OCI-M2 (cell line): ENCODE measurements at regions not wholly inside any gene's neighbourhood (a gene's known extent, or its start where the extent isn't known, plus 50 kb on each side); places are given as distances from the start of the nearest gene placed in this dataset.
"Not testable (repeated sequence)": the region's sequence is repeated elsewhere in the genome, so short reads cannot be mapped to it uniquely, and the experiment has no call there.

ENCODE experiments used
- DNase-seq: peaks from one replicate; lab custom pipeline; 2025; ENCODE audit not compliant: unreplicated experiment; lab: John Stamatoyannopoulos, UW

GRCh38 chr2:105538840-105539239, 140.0 kb upstream of the FHL2 start:
- no peak for DNase-seq

DNA sequence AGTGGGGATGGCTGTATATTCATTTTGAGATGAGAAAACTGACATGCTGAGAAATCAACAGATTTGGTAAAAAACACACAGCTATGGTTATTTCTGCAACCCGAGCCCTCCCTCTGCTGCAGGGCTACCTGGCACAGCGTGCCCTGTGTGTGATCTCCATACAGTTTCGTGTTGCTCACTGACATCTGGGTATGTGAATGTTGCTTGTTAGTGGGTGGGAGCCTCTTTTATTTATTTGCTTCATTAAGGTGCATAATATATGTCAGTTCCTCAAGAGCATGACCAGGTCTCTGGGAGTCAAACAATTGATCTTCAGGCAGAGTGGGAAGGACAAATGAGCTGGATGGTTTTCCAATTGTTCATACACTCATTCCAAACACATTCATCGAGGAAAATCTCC, 139.1 kb upstream of the FHL2 start:
- DNase-seq, result no peak

GRCh38 chr2:105537466-105537865, 138.6 kb upstream of the FHL2 start:
- DNase-seq, result no peak

DNA sequence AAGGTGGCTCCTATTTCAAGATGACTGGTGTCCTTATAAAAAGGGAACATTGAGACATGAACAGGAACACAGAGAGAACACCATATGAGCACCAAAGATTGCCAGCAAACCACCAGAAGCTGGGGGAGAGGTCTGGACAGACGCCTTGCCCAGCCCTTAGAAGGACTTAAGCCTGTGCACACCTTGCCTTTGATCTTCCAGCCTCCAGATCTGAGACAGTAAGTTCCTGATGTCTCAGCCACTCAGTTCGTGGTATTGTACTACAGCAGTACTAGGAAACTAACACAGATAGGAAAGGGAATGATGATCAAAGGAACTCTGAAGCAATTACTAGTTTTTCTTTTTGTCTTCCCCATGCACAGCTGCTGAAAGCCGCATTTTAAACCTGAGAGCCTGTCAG, 137.3 kb upstream of the FHL2 start:
- DNase-seq, result no peak

DNA sequence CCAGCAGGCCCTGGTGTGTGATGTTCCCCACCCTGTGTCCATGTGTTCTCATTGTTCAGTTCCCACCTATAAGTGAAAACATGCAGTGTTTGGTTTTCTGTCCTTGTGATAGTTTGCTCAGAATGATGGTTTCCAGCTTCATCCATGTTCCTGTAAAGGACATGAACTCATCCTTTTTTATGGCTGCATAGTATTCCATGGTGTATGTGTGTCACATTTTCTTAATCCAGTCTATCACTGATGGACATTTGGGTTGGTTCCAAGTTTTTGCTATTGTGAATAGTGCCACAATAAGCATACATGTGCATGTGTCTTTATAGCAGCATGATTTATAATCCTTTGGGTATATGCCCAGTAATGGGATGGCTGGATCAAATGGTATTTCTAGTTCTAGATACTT, 130.4 kb upstream of the FHL2 start:
- not testable (repeated sequence) for DNase-seq

DNA sequence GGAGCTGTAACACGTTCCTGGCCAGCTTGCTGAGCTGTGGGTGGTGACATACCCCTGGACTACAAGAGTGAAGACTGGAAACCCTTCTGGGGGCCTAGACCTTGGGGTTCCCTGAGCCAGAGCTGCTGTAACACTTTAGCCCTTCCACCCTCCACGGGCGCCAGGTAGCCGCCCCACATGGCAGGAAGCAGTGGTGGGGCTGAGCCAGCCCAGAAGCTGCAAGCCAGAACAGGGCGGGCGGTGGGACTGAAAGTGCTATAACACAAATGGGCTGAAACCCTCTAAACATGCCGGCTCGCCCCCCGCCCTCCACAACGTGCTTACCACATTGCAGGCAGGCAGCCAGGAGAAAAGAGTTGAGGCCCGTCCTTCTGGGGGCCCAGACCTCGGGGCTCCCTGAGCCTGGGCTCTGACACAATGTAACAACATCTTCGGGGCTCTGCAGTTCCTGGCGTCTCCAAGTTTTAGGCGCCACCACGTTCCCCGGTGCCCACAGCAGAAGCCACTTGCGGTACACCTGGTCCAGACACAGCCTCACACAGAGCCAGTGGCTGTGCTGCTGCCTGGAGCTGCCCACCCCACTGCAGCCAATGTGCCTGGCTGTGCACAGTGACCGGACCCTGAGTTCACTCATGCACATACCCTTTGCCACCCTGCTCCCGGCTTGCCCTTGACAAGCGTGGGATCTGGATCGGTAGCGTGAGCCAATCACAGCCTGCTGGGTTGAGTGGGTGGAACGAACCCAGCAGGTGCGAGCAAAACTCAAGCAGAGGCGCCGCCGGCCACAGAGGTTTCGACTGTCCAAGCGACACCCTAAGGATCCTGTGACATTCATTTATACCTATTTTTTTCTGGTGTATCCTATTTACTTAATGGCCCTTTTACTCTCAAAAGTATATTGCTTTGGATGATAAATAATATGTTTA, 127.4 kb upstream of the FHL2 start:
- DNase-seq, result no peak

- no peak for DNase-seq
These were observed 126.3 kb upstream of the FHL2 start for GRCh38 chr2:105525201-105525600.

- no peak for DNase-seq
These were observed 123.8 kb upstream of the FHL2 start for GRCh38 chr2:105522645-105523044.

DNA sequence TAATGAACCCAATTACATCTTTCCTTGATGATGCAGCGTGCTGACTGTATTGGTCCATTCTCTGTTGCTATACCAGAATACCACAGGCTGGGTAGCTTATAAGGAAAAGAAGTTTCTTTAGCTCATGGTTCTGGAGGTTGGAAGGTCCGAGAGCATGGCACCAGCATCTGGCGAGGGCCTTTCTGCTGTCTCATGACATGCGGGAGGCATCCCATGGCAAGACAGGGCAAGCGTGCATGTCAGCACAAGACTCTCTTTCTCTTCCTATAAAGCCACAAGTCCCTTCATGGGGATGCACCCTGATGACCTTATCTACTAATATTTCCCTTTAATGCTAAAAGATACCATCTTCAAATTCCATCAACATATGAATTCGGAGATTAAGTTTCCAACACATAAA, 122.8 kb upstream of the FHL2 start:
- DNase-seq, result no peak

GRCh38 chr2:105521176-105521575, 122.3 kb upstream of the FHL2 start:
- DNase-seq, result no peak

DNA sequence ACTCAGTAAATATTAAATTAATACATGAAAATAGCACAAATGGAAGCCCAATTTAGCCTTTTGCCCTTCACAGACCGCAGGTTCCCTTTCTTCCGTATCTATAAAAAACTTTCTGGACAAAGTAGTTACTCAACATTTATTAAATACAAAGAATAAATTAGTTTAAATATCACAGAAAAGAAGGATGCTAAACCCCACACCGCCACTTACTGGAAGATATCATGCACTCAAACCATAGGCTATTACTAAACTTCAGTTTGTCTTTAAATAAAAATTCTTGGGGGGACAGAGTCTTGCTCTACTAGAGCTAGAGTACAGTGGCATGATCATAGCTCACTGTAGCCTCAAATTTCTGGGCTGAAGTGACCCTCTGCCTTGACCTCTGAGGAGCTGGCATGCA, 120.7 kb upstream of the FHL2 start:
- no peak for DNase-seq

DNA sequence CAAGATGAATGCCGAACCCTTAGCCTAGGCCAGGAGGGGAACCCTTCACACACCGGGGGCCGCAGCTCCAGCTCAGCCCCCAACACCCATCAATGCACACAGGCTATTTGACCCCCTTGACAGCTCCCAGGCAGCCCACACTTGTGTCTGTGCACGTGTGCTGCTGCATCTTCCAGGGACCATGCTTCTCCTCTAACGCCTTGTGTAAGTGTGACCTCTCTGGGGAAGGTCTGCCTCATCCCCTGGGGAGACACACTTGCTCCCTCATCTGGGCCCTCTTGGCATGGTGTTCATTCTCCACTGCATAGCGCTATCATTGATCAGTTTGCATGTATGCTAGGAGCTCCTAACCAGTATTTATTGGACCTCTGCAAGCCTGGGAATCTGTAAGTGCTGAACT, 120.0 kb upstream of the FHL2 start:
- DNase-seq, result no peak

DNA sequence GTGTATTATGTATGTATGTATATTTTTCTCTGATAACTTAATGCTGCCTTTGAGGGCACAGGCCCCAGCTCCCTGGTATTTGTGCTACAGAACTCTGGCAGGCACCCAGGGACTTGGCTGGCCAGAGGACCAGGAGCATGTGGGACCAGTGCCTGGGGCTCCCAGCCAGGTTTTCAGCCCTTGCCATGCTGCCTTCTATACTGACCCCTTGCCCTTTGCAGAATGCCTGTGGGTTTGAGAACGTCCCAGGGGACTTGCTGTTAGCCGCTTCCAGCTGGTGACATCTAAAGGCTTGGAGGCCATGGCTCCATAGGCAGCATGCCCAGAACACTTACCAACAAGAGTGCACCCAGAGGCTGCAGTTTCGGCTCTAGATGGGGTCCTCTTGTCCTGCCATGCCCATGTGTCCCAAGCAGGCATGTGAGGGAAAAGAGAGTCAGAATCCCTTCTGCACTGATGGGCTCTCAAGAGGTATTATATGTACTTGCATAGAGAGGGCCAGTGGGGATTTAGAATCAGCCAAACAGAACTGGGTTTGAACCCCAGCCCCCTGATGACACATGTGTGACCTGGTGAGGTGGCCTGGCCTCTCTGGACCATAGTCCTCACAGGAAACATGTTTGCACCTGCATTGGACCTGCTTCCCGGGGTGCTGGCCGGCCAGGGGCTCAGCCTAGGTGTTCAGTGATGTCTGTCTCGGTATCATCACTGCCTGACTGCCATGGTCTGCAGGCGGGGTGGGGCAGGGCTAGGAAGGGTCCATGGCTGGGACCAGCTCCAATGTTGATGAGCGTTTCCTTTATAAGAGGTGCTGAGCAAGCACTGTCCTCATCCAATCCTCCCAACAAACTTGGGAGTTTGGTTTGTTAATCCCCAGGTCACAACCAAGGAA, 119.2 kb upstream of the FHL2 start:
- DNase-seq, result no peak

- no peak for DNase-seq
These were observed 116.9 kb upstream of the FHL2 start for GRCh38 chr2:105515581-105516415.

GRCh38 chr2:105514576-105514975, 115.7 kb upstream of the FHL2 start:
- DNase-seq, result no peak

- no peak for DNase-seq
These were observed 112.1 kb upstream of the FHL2 start for GRCh38 chr2:105510761-105511528.

DNA sequence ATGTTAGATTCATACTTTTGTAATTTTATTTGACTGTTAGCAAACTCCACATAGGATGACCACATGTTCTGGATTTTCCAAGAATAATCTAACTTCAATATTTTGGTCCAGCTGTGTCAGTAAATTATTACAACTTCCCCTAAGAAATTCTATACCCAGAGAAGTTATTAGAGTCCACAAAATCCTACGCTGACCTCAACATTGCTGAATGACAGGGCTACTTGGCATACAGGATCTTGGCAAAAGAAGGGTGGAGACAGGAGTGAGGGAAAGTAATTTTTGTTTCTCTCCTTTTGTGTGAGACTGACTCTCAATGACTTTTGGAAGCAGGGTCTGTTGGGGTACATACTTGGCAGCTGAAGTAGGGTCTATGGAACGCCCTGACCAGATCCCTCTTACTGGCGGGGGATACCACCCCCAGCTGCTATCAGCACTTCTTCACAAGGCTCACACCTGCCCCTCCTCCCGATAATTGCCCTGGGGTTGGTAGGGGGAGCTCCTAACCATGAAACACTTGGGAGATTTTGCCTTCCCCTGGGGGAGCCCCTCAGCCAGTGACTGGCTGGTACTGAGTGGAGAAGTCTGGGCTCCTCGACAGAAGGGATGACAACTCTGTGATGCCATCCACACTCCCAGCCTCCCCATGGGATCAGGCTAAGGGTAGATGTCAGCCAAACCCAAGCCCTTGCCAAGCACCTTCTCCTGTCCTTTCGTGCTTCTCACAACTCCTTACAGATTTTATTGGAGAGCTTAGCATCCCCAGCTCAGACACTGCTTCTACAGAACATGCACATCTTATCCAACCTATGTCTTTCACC, 110.6 kb upstream of the FHL2 start:
- DNase-seq, result no peak

- DNase-seq, result not testable (repeated sequence)
These were observed 108.0 kb upstream of the FHL2 start for GRCh38 chr2:105506860-105507259.

- no peak for DNase-seq
These were observed 105.6 kb upstream of the FHL2 start for GRCh38 chr2:105504459-105504858.
